ENCODE measurements at regions not wholly inside any gene's neighbourhood (a gene's known extent, or its start where the extent isn't known, plus 50 kb on each side); places are given as distances from the start of the nearest gene placed in this dataset.

DNA sequence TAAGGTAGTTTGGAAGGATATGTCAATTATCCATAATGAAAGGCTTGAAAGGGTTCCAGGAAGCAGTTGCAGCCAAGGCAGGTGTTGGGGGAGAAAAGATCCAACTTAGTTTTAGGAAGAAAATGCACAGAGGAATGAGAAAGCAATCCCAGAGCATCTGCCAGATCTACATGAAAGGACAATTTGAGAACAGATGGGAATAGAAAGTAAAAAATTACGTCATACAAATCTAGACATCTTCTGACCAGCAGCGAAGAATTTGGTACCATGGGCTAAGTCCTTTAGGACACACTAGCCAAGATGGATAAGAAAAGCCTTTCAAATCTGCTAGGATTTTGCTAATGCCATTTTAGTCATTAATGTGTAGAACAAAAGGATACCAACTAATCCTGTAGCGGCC lies 244.1 kb upstream of the PRR16 start:
- no peak overlapping the region for H3K4me2 ChIP-seq (ENCODE audit: extremely low read depth, insufficient read depth, low read length)
- H3K27me3 ChIP-seq (ENCODE audit: control insufficient read depth, insufficient read depth, low read length) = no peaks in the 10 kb centered on the region
- H2AFZ ChIP-seq (ENCODE audit: low read length) = no peak overlapping the region
- no peak for DNase-seq (ENCODE audit: low read depth in 2 of 2)
- no peaks in the 10 kb centered on the region for H4K20me1 ChIP-seq (ENCODE audit: control insufficient read depth, extremely low read depth, insufficient read depth, low read length)
- no peaks in the 10 kb centered on the region for H3K4me1 ChIP-seq (ENCODE audit: control insufficient read depth, extremely low read depth, insufficient read depth, low read length)
- H3K27ac ChIP-seq (ENCODE audit: insufficient read depth, low read length) = no peak overlapping the region
- H3K79me2 ChIP-seq (ENCODE audit: control insufficient read depth, insufficient read depth, low read length) = no peaks in the 10 kb centered on the region
- H3K9ac ChIP-seq (ENCODE audit: insufficient read depth, low read length) = no peak overlapping the region
- no peaks in the 10 kb centered on the region for H3K36me3 ChIP-seq (ENCODE audit: control insufficient read depth, insufficient read depth, low read length)
- TF ChIP-seq EZH2 (IDR thresholded peaks at IDR 0.05; ENCODE audit: low read length, missing control alignments) = no peak
- TF ChIP-seq, protein P1, sequence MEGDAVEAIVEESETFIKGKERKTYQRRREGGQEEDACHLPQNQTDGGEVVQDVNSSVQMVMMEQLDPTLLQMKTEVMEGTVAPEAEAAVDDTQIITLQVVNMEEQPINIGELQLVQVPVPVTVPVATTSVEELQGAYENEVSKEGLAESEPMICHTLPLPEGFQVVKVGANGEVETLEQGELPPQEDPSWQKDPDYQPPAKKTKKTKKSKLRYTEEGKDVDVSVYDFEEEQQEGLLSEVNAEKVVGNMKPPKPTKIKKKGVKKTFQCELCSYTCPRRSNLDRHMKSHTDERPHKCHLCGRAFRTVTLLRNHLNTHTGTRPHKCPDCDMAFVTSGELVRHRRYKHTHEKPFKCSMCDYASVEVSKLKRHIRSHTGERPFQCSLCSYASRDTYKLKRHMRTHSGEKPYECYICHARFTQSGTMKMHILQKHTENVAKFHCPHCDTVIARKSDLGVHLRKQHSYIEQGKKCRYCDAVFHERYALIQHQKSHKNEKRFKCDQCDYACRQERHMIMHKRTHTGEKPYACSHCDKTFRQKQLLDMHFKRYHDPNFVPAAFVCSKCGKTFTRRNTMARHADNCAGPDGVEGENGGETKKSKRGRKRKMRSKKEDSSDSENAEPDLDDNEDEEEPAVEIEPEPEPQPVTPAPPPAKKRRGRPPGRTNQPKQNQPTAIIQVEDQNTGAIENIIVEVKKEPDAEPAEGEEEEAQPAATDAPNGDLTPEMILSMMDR (conservative IDR thresholded peaks at IDR 0.05 in 1 of 2, IDR thresholded peaks at IDR 0.05 in 1 of 2; ENCODE audit: low read depth in 1 of 2, low read length in 2 of 2) = no peak
- H3K9me3 ChIP-seq (ENCODE audit: control insufficient read depth, insufficient read depth, low read depth, low read length) = no peaks in the 10 kb centered on the region
- H3K4me3 ChIP-seq (replicated peaks in 1 of 4; ENCODE audit: control extremely low read depth in 1 of 4, insufficient read depth in 1 of 4, low read depth in 3 of 4, low read length in 4 of 4) = no peak overlapping the region

DNA sequence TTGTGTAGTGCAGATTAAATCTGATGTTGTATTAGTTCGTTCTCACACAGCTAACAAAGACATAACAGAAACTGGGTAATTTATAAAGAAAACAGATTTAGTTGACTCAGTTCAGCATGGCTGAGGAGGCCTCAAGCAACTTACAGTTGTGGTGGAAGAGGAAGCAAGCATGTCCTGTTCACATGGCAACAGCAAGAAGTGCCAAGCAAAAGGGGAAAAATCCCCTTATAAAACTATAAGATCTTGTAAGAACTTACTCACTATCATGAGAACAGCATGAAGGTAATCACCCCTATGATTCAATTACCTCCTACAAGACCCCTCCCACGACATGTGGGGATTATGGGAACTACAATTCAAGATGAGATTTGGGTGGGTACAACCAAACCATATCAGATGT lies 238.6 kb upstream of the PRR16 start:
- no peak overlapping the region for H3K9ac ChIP-seq (ENCODE audit: insufficient read depth, low read length)
- no peaks in the 10 kb centered on the region for H3K9me3 ChIP-seq (ENCODE audit: control insufficient read depth, insufficient read depth, low read depth, low read length)
- H3K36me3 ChIP-seq (ENCODE audit: control insufficient read depth, insufficient read depth, low read length) = no peaks in the 10 kb centered on the region
- no peaks in the 10 kb centered on the region for H3K79me2 ChIP-seq (ENCODE audit: control insufficient read depth, insufficient read depth, low read length)
- no peak overlapping the region for H3K4me3 ChIP-seq (replicated peaks in 1 of 4; ENCODE audit: control extremely low read depth in 1 of 4, insufficient read depth in 1 of 4, low read depth in 3 of 4, low read length in 4 of 4)
- H3K27ac ChIP-seq (ENCODE audit: insufficient read depth, low read length) = no peak overlapping the region
- H2AFZ ChIP-seq (ENCODE audit: low read length) = no peak overlapping the region
- no peaks in the 10 kb centered on the region for H3K27me3 ChIP-seq (ENCODE audit: control insufficient read depth, insufficient read depth, low read length)
- no peak for TF ChIP-seq EZH2 (IDR thresholded peaks at IDR 0.05; ENCODE audit: low read length, missing control alignments)
- TF ChIP-seq, protein P1 (conservative IDR thresholded peaks at IDR 0.05 in 1 of 2, IDR thresholded peaks at IDR 0.05 in 1 of 2; ENCODE audit: low read depth in 1 of 2, low read length in 2 of 2) = no peak
- H3K4me1 ChIP-seq (ENCODE audit: control insufficient read depth, extremely low read depth, insufficient read depth, low read length) = no peaks in the 10 kb centered on the region
- no peak overlapping the region for H3K4me2 ChIP-seq (ENCODE audit: extremely low read depth, insufficient read depth, low read length)
- H4K20me1 ChIP-seq (ENCODE audit: control insufficient read depth, extremely low read depth, insufficient read depth, low read length) = no peaks in the 10 kb centered on the region
- no peak for DNase-seq (ENCODE audit: low read depth in 2 of 2)

DNA sequence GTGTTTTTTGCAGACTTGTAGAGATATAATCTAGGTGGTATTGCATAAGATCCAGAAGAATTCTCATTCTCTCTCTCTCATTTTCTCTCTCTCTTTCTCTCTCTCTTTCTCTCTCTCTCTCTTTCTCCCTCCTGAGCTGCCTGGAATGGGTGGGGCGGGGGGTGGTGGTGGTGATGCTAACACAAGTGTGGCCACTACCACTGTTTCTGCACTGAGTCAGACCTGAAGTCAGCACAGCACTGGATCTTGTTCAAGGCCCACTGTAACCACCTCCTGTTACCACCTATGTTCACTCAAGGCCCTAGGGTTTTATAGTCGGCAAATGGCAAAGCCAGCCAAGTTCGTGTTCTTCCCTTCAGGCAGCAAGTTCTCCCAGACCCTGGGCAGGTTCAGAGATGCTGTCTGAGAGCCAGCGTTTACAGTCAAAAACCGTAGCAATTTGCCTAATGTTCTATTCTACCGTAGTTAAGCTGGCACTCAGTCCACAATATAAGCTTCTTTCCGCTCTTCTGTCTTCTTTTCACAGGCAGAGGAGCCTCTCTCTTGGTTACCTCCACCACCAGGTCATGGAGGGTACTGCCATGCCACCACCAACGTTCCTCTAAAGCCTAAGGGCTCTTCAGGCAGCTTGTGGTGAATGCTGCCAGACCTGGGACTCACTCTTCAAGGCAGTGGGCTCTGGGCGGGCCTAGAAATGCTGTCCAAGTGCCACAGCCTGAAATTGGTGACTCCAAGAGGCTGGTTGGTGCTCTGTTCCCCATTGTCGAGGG lies 235.7 kb upstream of the PRR16 start:
- H3K27me3 ChIP-seq (ENCODE audit: control insufficient read depth, insufficient read depth, low read length) = no peaks in the 10 kb centered on the region
- no peak overlapping the region for H2AFZ ChIP-seq (ENCODE audit: low read length)
- H3K27ac ChIP-seq (ENCODE audit: insufficient read depth, low read length) = no peak overlapping the region
- H3K4me1 ChIP-seq (ENCODE audit: control insufficient read depth, extremely low read depth, insufficient read depth, low read length) = no peaks in the 10 kb centered on the region
- H4K20me1 ChIP-seq (ENCODE audit: control insufficient read depth, extremely low read depth, insufficient read depth, low read length) = no peaks in the 10 kb centered on the region
- no peak overlapping the region for H3K9ac ChIP-seq (ENCODE audit: insufficient read depth, low read length)
- H3K79me2 ChIP-seq (ENCODE audit: control insufficient read depth, insufficient read depth, low read length) = no peaks in the 10 kb centered on the region
- TF ChIP-seq, protein P1 (conservative IDR thresholded peaks at IDR 0.05 in 1 of 2, IDR thresholded peaks at IDR 0.05 in 1 of 2; ENCODE audit: low read depth in 1 of 2, low read length in 2 of 2) = no peak
- TF ChIP-seq EZH2 (IDR thresholded peaks at IDR 0.05; ENCODE audit: low read length, missing control alignments) = no peak
- no peak overlapping the region for H3K4me2 ChIP-seq (ENCODE audit: extremely low read depth, insufficient read depth, low read length)
- H3K36me3 ChIP-seq (ENCODE audit: control insufficient read depth, insufficient read depth, low read length) = no peaks in the 10 kb centered on the region
- peak in 1 of 2 donors; percentile 37 for DNase-seq (ENCODE audit: low read depth in 2 of 2)
- no peaks in the 10 kb centered on the region for H3K9me3 ChIP-seq (ENCODE audit: control insufficient read depth, insufficient read depth, low read depth, low read length)
- no peak overlapping the region for H3K4me3 ChIP-seq (replicated peaks in 1 of 4; ENCODE audit: control extremely low read depth in 1 of 4, insufficient read depth in 1 of 4, low read depth in 3 of 4, low read length in 4 of 4)
